Activated naive CD8-positive, alpha-beta T cell treated with anti-CD3 and anti-CD28 coated beads, Interleukin-2, amount 50 U/mL, for 24 hours (primary cell): ENCODE measurements at regions not wholly inside any gene's neighbourhood (a gene's known extent, or its start where the extent isn't known, plus 50 kb on each side); places are given as distances from the start of the nearest gene placed in this dataset.
"Not testable (repeated sequence)": the region's sequence is repeated elsewhere in the genome, so short reads cannot be mapped to it uniquely, and the experiment has no call there.

Experiments
- ATAC-seq: fragments of 150-1000 bp; cut with Tn5 transposase; one replicate; pipeline ENCODE4 v1.10.0; 2021
- DNase-seq: peaks from one replicate; pipeline ENCODE4 v3.0.0; 2021
- H3K27ac Mint-ChIP-seq: one replicate; pipeline ENCODE4 v1.8.0; 2021; ENCODE audit warnings: mild to moderate bottlenecking, mixed read lengths
- H3K27me3 Mint-ChIP-seq: one replicate; pipeline ENCODE4 v1.8.0; 2021; ENCODE audit warnings: mixed read lengths
- H3K36me3 Mint-ChIP-seq: one replicate; pipeline ENCODE4 v1.8.0; 2021; ENCODE audit warnings: low read depth, mixed read lengths
- H3K4me1 Mint-ChIP-seq: one replicate; pipeline ENCODE4 v1.8.0; 2021; ENCODE audit warnings: mixed read lengths
- H3K4me3 Mint-ChIP-seq: one replicate; pipeline ENCODE4 v1.8.0; 2021; ENCODE audit warnings: mild to moderate bottlenecking, moderate library complexity, mixed read lengths
- H3K9me3 Mint-ChIP-seq: one replicate; pipeline ENCODE4 v1.8.0; 2021; ENCODE audit warnings: mixed read lengths

DNA sequence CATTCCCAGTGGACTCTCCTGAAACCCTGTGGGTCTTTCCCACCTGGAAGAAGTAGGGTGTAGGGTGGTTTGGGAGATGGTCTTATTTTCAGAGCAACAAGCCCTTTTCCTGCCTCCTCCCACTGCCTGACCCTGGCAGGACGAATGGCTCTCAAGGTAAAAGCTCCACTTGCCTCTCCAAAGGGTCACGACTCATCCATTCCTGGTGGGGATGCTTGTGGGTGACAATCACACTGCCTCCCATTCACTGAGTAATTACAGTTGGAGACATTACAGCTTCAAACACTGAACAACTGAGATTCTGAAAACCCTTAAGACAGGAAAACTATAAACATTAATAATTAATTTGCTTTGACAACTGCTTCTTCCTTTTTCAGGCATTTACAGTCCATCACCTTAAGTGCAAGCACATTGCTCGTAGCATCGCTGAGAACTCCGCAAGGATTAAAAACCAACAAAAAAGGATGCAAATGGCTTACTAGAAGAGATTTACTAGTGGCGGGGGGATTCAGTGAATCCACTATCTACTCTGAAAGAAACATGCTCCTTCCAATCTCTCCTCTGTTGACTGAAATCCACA lies 199.6 kb upstream of the IRS2 start:
- DNase-seq, result no peak
- ATAC-seq, result no peak
- H3K36me3 Mint-ChIP-seq, result no peaks in the 10 kb centered on the region
- H3K27me3 Mint-ChIP-seq, result peaks cover 7% of the 10 kb centered on the region
- H3K4me1 Mint-ChIP-seq, result no peaks in the 10 kb centered on the region
- no peaks in the 10 kb centered on the region for H3K9me3 Mint-ChIP-seq
- H3K27ac Mint-ChIP-seq, result no peak overlapping the region
- no peak overlapping the region for H3K4me3 Mint-ChIP-seq

DNA sequence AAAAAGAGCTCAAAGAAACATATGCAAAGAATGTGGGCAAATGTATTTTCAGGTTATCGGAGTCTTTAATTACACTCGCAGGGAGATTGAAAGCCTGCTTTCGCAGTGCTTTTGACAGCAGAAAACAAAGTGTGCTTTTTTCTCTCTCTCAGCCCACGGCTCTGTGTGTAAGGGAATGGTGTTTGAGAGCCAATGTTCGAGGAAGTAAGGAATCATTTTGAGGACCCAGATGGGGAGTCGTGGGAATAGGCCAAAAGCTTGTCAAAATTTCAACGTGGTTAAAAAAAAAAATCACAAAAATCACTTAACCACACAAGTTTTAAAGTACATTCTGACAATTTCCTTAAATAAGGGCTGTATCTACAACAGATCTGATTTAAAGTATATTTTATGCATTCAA lies 197.1 kb upstream of the IRS2 start:
- no peaks in the 10 kb centered on the region for H3K9me3 Mint-ChIP-seq
- no peaks in the 10 kb centered on the region for H3K4me1 Mint-ChIP-seq
- peaks cover 4% of the 10 kb centered on the region for H3K27me3 Mint-ChIP-seq
- no peak overlapping the region for H3K4me3 Mint-ChIP-seq
- H3K27ac Mint-ChIP-seq, result no peak overlapping the region
- H3K36me3 Mint-ChIP-seq, result no peaks in the 10 kb centered on the region
- DNase-seq (no peak), ATAC-seq (no peak)

DNA sequence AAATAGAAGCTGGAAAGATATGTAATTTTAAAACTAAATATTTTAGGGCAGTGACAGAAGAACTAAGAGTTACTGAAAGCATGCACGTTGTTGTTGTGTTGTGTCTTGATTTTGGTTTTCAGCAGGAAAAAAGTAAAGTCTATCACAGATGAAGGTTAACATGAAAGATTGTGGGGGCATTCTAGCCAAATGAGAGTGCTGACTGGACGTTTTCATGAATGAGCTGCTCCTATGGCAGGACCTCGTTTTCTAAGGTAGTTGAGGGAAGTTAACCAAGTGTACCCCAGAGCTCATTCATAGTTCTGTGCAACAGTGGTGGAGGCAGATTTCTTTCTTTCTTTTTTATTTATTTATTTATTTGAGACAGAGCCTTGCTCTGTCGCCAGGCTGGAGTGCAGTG lies 194.6 kb upstream of the IRS2 start:
- ATAC-seq, result no peak
- Mint-ChIP-seq H3K4me3 (no peak overlapping the region), H3K27me3 (peaks cover 2% of the 10 kb centered on the region), H3K4me1 (no peaks in the 10 kb centered on the region), H3K9me3 (no peaks in the 10 kb centered on the region), H3K36me3 (no peaks in the 10 kb centered on the region), H3K27ac (no peak overlapping the region)
- DNase-seq, result no peak

DNA sequence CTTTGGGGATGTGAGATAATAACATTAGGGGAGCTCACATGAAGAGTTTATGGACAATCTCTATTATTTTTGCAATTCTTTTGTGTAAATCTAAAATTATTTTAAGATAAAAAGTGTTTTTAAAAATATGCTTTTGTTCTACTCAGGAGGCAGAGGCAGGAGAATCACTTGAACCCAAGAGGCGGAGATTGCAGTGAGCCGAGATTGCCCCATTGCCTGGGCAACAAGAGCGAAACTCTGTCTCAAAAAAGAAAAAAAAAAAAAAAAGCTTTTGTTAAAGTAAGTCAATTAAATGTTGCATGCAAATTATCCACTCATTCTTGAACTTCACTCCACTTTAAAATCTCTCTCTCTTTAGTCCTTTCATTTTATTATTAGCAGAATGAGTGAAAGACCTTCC lies 193.3 kb upstream of the IRS2 start:
- DNase-seq, H3K9me3 Mint-ChIP-seq, H3K36me3 Mint-ChIP-seq, H3K4me1 Mint-ChIP-seq, ATAC-seq, H3K27ac Mint-ChIP-seq, H3K27me3 Mint-ChIP-seq, H3K4me3 Mint-ChIP-seq: not testable (repeated sequence)

DNA sequence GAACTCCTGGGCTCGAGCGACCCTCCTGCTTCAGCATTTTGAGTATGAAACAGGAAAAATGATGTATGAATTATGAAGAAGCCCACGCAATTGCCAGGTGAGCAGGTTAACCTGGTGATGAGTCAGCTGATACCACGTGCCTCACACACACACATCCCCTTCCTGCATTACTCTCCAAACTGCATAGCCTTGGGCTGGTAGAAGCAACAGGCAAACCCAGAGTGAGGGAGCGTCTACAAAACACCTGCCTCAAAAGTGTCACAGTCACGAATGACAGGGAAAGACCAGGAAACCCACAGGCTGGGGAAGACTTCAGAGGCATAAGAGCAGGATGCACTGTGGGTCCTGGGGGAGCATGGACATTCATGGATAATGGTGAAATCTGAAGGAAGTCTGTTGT lies 192.8 kb upstream of the IRS2 start:
- ATAC-seq, result no peak
- no peak overlapping the region for H3K4me3 Mint-ChIP-seq
- no peaks in the 10 kb centered on the region for H3K27me3 Mint-ChIP-seq
- H3K4me1 Mint-ChIP-seq, result no peaks in the 10 kb centered on the region
- no peaks in the 10 kb centered on the region for H3K36me3 Mint-ChIP-seq
- no peaks in the 10 kb centered on the region for H3K9me3 Mint-ChIP-seq
- no peak overlapping the region for H3K27ac Mint-ChIP-seq
- no peak for DNase-seq

DNA sequence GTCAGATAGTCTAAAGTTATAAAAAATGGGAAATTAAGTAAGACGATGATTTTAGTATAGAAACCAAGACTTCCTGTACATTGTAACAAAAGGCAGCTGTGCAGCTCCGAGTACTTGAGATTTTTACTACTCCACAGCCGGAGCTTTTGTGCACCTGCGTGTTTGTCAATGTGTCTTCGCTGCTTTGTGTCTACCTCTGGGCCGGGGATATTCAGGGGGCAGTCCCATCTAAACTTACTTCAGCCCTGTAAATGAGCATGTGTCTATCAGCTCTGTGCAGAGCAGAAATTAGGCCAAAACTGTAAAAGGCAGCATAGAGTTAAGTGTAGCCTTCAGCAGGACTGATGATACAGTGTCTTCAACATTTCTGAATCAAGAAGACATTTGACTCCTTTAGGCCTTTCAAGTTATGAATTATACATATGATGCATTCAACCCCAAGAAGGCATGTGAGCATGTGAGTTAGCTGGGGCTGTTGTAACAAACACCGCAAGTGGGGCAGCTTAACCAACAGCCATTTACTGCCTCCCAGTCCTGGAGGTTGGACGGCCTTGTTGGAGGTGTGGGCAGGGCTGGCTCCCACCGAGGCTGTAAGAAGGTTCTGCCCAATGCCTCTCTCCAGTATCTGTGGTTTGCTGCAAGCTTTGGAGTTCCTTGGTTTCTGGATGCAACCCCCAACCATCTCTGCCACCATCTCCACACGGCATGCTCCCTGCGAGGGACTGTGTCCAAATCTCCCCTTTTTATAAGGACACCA lies 191.0 kb upstream of the IRS2 start:
- no peaks in the 10 kb centered on the region for H3K9me3 Mint-ChIP-seq
- H3K27me3 Mint-ChIP-seq, result no peaks in the 10 kb centered on the region
- no peak for DNase-seq
- H3K27ac Mint-ChIP-seq, result no peak overlapping the region
- H3K4me1 Mint-ChIP-seq, result no peaks in the 10 kb centered on the region
- H3K36me3 Mint-ChIP-seq, result no peaks in the 10 kb centered on the region
- H3K4me3 Mint-ChIP-seq, result no peak overlapping the region
- no peak for ATAC-seq

DNA sequence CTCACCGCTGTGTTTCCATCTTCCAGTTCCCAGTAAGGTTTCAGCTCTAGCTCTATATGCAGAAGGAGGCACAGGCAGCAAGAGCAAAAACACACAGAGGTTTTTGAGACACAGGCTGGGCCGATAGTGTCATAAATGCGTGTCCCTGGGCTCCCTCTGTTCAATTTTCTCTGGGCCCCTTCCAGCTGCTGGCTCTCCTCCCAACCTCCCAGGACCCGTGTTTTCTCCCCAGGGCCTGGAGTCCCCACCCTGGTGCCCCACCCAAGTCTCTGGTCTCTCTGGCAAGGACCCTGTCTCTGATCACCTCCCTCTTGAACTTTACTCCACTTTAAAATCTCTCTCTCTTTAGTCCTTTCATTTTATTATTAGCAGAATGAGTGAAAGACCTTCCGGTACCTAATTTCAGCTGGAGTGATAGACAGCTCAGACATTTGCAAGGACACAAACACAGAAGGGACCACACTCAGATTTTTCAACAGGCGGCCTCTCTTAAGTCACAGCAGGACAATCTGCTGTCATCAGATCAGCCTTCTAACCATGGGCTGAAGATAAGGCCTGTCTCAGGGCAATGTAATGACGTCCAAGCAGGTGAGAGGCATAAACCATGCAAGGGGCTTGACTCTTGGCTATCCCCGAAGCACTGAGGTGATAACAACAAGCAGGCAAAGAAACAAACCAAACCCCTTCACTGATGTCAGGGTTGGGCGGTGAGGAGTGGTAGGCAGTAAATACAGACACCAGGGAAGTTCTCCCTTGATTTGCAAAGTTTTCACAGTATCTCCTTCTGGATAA lies 190.0 kb upstream of the IRS2 start:
- no peak for DNase-seq
- Mint-ChIP-seq H3K27me3 (no peaks in the 10 kb centered on the region), H3K4me3 (no peak overlapping the region), H3K36me3 (no peaks in the 10 kb centered on the region), H3K9me3 (no peaks in the 10 kb centered on the region), H3K4me1 (no peaks in the 10 kb centered on the region), H3K27ac (no peak overlapping the region)
- ATAC-seq, result no peak

DNA sequence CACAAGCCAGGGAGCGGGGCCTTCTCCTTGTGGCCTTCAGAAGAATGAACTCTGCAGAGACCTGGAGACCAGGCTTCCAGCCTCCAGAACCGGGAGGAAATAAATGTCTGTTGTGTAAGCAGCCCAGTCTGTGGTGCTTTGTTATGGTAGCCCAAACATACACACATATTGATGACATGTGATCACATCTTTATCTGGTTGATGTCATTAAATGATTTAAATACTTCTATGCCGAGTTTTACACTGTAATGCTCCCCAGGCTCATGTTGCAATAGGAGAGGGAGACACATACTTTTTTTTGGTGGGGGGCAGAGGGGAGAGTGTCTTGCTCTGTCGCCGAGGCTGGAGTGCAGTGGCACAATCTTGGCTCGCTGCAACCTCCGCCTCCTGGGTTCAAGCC lies 188.0 kb upstream of the IRS2 start:
- no peak for DNase-seq

DNA sequence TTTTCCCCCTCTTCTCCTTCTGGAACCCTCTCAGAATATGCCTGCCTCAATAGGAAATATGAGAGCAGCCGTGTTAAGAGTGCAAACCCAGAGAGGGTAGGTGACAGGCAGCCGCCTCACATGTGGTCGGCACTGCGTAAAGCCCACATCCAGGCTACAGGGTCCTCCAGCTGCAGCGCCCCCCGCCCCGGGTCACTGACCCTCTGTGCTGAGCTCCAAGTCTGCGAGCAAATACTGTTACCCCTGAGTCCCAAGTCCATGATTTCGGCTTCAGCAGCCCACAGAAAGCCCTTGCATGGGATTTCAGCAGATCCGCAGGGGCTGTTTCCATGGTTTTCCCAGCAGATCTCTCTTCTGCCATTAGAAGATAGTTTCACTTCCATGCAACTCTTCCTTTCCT lies 186.9 kb upstream of the IRS2 start:
- DNase-seq, result no peak

More for the DNA sequence above, 188.0 kb upstream of the IRS2 start:
- no peaks in the 10 kb centered on the region for H3K4me1 Mint-ChIP-seq
- H3K36me3 Mint-ChIP-seq, result no peaks in the 10 kb centered on the region
- no peak overlapping the region for H3K27ac Mint-ChIP-seq
- ATAC-seq, result no peak
- H3K4me3 Mint-ChIP-seq, result no peak overlapping the region
- H3K9me3 Mint-ChIP-seq, result peaks cover 13% of the 10 kb centered on the region
- no peaks in the 10 kb centered on the region for H3K27me3 Mint-ChIP-seq

DNA sequence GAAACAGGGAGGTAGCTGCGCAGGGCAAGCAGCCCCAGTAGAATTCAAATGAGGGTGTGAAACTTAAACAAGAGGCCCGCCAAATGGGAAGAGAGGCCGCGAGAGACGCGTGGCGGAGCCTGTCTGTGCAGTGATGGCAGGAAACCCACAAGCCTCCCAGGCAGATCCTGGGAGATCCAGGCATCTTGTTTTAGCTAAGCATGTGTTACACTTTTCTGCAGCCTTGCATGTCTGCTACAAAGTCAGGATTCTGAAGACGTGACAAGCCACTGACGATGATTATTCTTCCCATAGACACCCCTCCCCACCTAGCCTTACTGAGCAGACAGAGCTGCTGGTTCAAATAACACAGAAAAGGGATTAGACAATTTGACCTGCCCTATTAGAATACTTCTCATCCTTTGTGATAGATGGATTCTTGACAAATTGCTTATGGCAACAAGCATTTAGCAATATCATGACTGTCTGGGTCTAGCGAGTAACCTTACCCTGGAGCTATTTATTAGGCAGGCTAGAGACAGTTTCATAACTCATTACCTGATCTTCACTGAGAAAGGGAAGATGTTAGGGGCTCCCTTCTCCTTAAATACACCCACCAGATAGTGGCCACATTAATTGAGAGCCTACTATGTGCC lies 185.2 kb upstream of the IRS2 start:
- no peak for ATAC-seq
- no peak overlapping the region for H3K27ac Mint-ChIP-seq

More for the DNA sequence above, 186.9 kb upstream of the IRS2 start:
- peaks cover 13% of the 10 kb centered on the region for H3K9me3 Mint-ChIP-seq
- no peak for ATAC-seq
- no peaks in the 10 kb centered on the region for H3K36me3 Mint-ChIP-seq
- no peak overlapping the region for H3K4me3 Mint-ChIP-seq
- no peaks in the 10 kb centered on the region for H3K4me1 Mint-ChIP-seq
- H3K27me3 Mint-ChIP-seq, result no peaks in the 10 kb centered on the region
- no peak overlapping the region for H3K27ac Mint-ChIP-seq

DNA sequence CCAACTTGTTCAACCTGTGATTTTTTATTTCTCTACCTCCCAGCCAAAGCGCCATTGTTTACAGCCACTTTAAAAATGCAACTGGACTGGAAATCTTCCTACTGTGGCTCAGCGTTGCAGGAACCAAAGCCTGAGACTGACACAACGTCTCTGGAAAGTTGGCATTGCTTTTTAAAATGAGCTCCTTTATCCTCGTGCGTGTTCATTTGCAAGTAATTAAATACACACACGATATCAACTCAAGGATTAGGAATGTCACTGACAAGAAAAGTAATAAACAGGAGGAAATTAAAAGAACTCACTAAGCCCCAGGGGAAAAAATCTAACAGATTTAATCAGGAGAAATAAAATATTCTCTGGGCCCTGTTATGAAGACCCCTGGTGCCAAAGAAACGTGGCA lies 184.6 kb upstream of the IRS2 start:
- ATAC-seq (no peak), DNase-seq (no peak)
- no peak overlapping the region for H3K27ac Mint-ChIP-seq
- H3K27me3 Mint-ChIP-seq, result no peaks in the 10 kb centered on the region
- H3K4me3 Mint-ChIP-seq, result no peak overlapping the region
- H3K4me1 Mint-ChIP-seq, result no peaks in the 10 kb centered on the region
- H3K9me3 Mint-ChIP-seq, result peaks cover 13% of the 10 kb centered on the region
- no peaks in the 10 kb centered on the region for H3K36me3 Mint-ChIP-seq

More for the DNA sequence above, 185.2 kb upstream of the IRS2 start:
- no peaks in the 10 kb centered on the region for H3K4me1 Mint-ChIP-seq
- H3K36me3 Mint-ChIP-seq, result no peaks in the 10 kb centered on the region
- H3K27me3 Mint-ChIP-seq, result no peaks in the 10 kb centered on the region
- H3K9me3 Mint-ChIP-seq, result peaks cover 13% of the 10 kb centered on the region
- DNase-seq, result no peak
- no peak overlapping the region for H3K4me3 Mint-ChIP-seq

DNA sequence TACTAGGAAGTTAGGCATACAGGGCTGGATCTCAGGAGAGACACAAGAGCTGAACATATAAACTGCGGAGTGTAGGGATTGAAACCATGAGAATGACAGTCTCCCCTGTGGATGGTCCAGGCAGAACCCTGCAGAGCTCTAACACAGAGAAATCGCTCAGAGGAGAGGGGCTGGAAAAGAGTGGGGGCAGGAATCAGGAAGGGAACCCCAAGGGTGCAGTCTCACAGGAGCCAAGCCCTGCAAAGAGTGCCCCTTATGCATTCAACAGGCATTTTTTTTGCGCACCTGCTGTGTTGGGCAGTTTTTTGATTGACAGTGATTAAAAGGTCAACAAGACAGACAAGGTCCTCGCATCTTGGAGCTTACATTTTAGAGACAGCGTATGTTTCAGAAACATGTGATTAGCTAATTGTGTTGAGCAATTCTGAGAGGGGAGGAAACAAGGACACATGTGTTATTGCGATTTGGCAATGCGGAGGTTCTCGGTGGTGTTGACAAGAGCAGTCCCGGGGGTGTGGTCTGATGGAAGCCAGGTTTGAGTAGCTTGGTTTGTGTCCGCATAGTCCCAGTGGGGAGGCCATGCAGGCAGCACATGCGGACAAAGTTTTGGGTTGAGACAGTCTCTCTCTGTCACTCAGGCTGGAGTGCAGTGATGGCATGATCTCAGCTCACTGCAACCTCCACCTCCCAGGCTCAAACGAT lies 182.6 kb upstream of the IRS2 start:
- peaks cover 4% of the 10 kb centered on the region for H3K4me1 Mint-ChIP-seq

DNA sequence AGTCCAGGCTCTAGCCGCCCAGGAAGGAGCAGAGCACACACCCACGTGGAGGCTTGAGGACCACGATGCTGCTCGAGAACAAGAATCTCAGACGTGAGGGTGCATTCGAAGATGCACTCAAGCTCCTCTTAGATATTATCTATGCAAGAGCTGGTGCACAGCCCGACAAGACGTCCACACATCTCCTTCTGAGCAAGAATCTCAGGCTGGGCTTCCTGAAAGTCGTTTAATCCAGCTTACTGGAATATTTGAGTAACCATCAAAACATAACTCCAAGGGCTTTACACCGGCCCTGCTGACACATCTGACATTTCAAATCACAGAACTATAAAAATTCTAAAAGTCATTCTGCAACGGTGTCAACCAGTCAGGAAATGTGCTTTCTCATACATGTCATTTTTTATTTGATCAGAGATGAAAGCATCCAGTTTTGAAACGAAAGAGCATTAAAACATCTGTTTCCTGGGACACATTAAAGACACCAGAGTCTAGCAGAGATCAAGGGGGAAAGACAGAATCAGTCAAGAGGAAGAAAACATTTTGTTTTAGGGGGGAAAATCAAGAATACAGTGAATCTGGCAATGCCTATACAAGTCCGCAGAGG lies 177.7 kb upstream of the IRS2 start:
- DNase-seq (no peak), ATAC-seq (no peak)
- Mint-ChIP-seq H3K4me3 (no peak overlapping the region), H3K36me3 (no peaks in the 10 kb centered on the region), H3K4me1 (peaks cover 6% of the 10 kb centered on the region), H3K27ac (no peak overlapping the region), H3K9me3 (no peaks in the 10 kb centered on the region), H3K27me3 (peaks cover 6% of the 10 kb centered on the region)

More for the DNA sequence above, 182.6 kb upstream of the IRS2 start:
- Mint-ChIP-seq H3K4me3 (no peak overlapping the region), H3K9me3 (peaks cover 13% of the 10 kb centered on the region), H3K27ac (no peak overlapping the region), H3K27me3 (peaks cover 3% of the 10 kb centered on the region), H3K36me3 (no peaks in the 10 kb centered on the region)
- no peak for ATAC-seq
- DNase-seq, result no peak

DNA sequence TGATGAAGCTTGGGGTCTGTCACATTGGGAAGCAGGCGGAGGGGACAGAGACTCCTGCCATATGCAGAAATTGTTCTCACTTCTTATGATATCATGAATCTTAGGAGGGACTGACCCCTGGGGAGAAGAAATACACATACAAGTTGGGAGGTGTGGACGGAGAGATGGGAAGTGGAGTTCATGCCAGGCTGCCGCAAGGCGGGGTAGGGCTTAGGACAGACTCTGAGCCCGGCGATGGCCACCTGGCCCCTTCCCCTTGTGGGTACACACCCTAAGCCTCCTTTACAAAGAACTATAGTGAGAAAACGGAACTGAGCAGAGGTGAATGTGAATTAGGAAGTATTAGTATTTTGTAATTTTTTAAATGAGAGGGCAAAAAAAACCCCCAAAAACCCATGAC lies 177.0 kb upstream of the IRS2 start:
- H3K4me1 Mint-ChIP-seq, result peaks cover 6% of the 10 kb centered on the region
- peaks cover 6% of the 10 kb centered on the region for H3K27me3 Mint-ChIP-seq
- H3K36me3 Mint-ChIP-seq, result no peaks in the 10 kb centered on the region
- no peak overlapping the region for H3K4me3 Mint-ChIP-seq
- DNase-seq (no peak), ATAC-seq (no peak)
- H3K27ac Mint-ChIP-seq, result no peak overlapping the region
- H3K9me3 Mint-ChIP-seq, result peaks cover 3% of the 10 kb centered on the region
